B cell (primary cell): ENCODE measurements at regions not wholly inside any gene's neighbourhood (a gene's known extent, or its start where the extent isn't known, plus 50 kb on each side); places are given as distances from the start of the nearest gene placed in this dataset.
"Not testable (repeated sequence)": the region's sequence is repeated elsewhere in the genome, so short reads cannot be mapped to it uniquely, and the experiment has no call there.

Experiments used
- ATAC-seq: fragments of 200-7000 bp; cut with Tn5 transposase; one replicate; pipeline ENCODE4 v1.10.0; 2021; ENCODE audit warnings: low read depth, mild to moderate bottlenecking, moderate number of reproducible peaks, moderate library complexity
- CTCF ChIA-PET: fragments of 350-600 bp; sonication (Branson Sonifier 250); formaldehyde crosslinking; loops from one replicate; lab custom pipeline; 2021; ENCODE audit warnings: antibody characterized with exemption, inconsistent platforms; lab: Charles Lee
- POLR2A ChIA-PET: fragments of 350-600 bp; sonication (Branson Sonifier 250); formaldehyde crosslinking; loops from one replicate; lab custom pipeline; 2021; ENCODE audit warnings: antibody characterized with exemption; lab: Charles Lee
- DNase-seq: peaks from one replicate; pipeline ENCODE4 v3.0.0; 2013
- H2AFZ ChIP-seq: 2 replicates; pipeline ENCODE4 v1.6.1; 2012; ENCODE audit warnings: mild to moderate bottlenecking, low read depth, low read length; ENCODE audit not compliant: insufficient read depth, poor library complexity, severe bottlenecking
- H3K27ac ChIP-seq, 2 donors: 1 replicate in 1 of 2; 2 replicates in 1 of 2; pipeline ENCODE4 v1.5.1; 2012 to 2013; ENCODE audit warnings: low read length in 2 of 2, mild to moderate bottlenecking in 2 of 2, moderate library complexity in 1 of 2
- H3K27me3 ChIP-seq, 4 experiments: fragments of 200-600 bp in 1 of 4; sonication (generic) in 1 of 4; replicated peaks in 1 of 4; 1 replicate in 2 of 4; 2 replicates in 2 of 4; pipeline versions ENCODE4 v1.6.1 to v1.7.0; 2013 to 2016; ENCODE audit warnings: low read length in 3 of 4, mild to moderate bottlenecking in 2 of 4, mixed read lengths in 1 of 4, moderate library complexity in 1 of 4; ENCODE audit not compliant: insufficient read depth in 4 of 4, control insufficient read depth in 3 of 4; ENCODE audit errors: control extremely low read depth in 1 of 4
- H3K36me3 ChIP-seq, 2 experiments: replicated peaks in 1 of 2; 1 replicate in 1 of 2; 2 replicates in 1 of 2; pipeline versions ENCODE4 v1.6.1 to v1.7.1; 2013; ENCODE audit warnings: low read length in 1 of 2; ENCODE audit not compliant: insufficient read depth in 2 of 2, control insufficient read depth in 1 of 2; ENCODE audit errors: control extremely low read depth in 1 of 2, extremely low read depth in 1 of 2
- H3K4me1 ChIP-seq, 2 donors: fragments of 200-600 bp in 1 of 2; sonication (generic) in 1 of 2; 1 replicate in 1 of 2; 2 replicates in 1 of 2; pipeline versions ENCODE4 v1.5.1 to v1.6.1; 2013 to 2017; ENCODE audit warnings: low read length in 2 of 2; ENCODE audit not compliant: control insufficient read depth in 2 of 2, insufficient read depth in 2 of 2
- H3K4me2 ChIP-seq: replicated peaks from 2 replicates; pipeline ENCODE3; 2012; ENCODE audit warnings: mild to moderate bottlenecking, low read depth, low read length; ENCODE audit not compliant: poor library complexity, severe bottlenecking
- H3K4me3 ChIP-seq, 5 experiments: fragments of 200-600 bp in 1 of 5; sonication (generic) in 1 of 5; 1 replicate in 3 of 5; 2 replicates in 2 of 5; pipeline versions ENCODE4 v1.5.1 to v1.7.0; 2011 to 2016; ENCODE audit warnings: low read length in 4 of 5, mild to moderate bottlenecking in 4 of 5, low read depth in 2 of 5, control low read depth in 1 of 5, moderate library complexity in 1 of 5; ENCODE audit not compliant: insufficient read depth in 1 of 5; ENCODE audit errors: control extremely low read depth in 1 of 5, extremely low read depth in 1 of 5
- H3K79me2 ChIP-seq: fragments of 200-600 bp; sonication (generic); one replicate; pipeline ENCODE4 v1.6.0; 2016; ENCODE audit warnings: low read length; ENCODE audit not compliant: control insufficient read depth, insufficient read depth
- H3K9ac ChIP-seq: fragments of 200-600 bp; sonication (generic); 2 replicates; pipeline ENCODE4 v1.6.1; 2017; ENCODE audit warnings: mild to moderate bottlenecking, low read length, moderate library complexity
- H3K9me3 ChIP-seq, 3 donors: one replicate each; pipeline versions ENCODE4 v1.6.1 to v1.7.1; 2013; ENCODE audit warnings: low read length in 2 of 3; ENCODE audit not compliant: control insufficient read depth in 2 of 3, insufficient read depth in 1 of 3; ENCODE audit errors: control extremely low read depth in 1 of 3
- H4K20me1 ChIP-seq: 2 replicates; pipeline ENCODE4 v1.6.0; 2012; ENCODE audit warnings: mild to moderate bottlenecking, low read length; ENCODE audit not compliant: insufficient read depth, control insufficient read depth, poor library complexity, severe bottlenecking
- H3K27ac Mint-ChIP-seq: one replicate; pipeline ENCODE4 v1.8.0; 2021; ENCODE audit warnings: mixed read lengths
- H3K27me3 Mint-ChIP-seq: one replicate; pipeline ENCODE4 v1.8.0; 2021; ENCODE audit warnings: mixed read lengths
- H3K4me1 Mint-ChIP-seq: one replicate; pipeline ENCODE4 v1.8.0; 2021; ENCODE audit warnings: mixed read lengths
- H3K4me3 Mint-ChIP-seq: one replicate; pipeline ENCODE4 v1.8.0; 2021; ENCODE audit warnings: mixed read lengths
- H3K9me3 Mint-ChIP-seq: one replicate; pipeline ENCODE4 v1.8.0; 2022; ENCODE audit warnings: mixed read lengths; ENCODE audit not compliant: insufficient read depth
- EZH2 ChIP-seq: IDR thresholded peaks from 2 replicates; pipeline ENCODE4 v1.6.1; 2012; ENCODE audit warnings: borderline replicate concordance, low read depth, mild to moderate bottlenecking, moderate library complexity, low read length; ENCODE audit not compliant: insufficient read depth, poor library complexity, severe bottlenecking
- WGBS: methylation state at CpG from one replicate; pipeline ENCODE4 v1.1.5; 2013; ENCODE audit warnings: missing lambda C conversion rate; ENCODE audit not compliant: insufficient coverage; 5-methylcytosine and 5-hydroxymethylcytosine counted together
- intact Hi-C: fragments of 100-400 bp; cut with micrococcal nuclease; formaldehyde crosslinking; loops from one replicate; pipeline ENCODE4 v1.10.0; 2022
- TF ChIP-seq, protein P1 (sequence below): fragments of 200-600 bp; IDR thresholded peaks from one replicate; pipeline ENCODE4 v1.8.0; 2022; ENCODE audit warnings: antibody characterized with exemption, mild to moderate bottlenecking

DNA sequence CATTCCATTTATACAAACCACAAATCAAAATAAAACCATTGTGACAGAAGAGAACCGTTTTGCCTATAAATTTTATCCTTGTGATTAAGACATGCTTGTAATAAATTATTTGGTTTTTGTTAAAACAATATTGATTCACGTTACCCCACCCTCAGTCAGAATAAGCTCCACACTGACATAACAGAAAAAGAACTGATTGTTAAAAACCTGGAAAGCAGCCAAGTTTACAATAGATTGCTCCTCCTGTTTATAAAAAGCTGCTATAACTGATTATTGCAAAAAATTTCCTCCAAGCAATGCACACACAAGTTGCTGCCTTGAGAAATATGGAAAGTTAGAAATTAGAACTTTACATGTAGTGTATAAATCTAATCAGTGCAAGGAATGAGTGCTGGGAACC, 263.5 kb downstream of the SETD4 start:
- Histone ChIP-seq H3K4me1 (no peaks in the 10 kb centered on the region), H3K27me3 (peaks cover 0 to 7% (median 1%) of the 10 kb centered on the region in 4 experiments), H2AFZ (no peak overlapping the region), H3K4me3 (no peak overlapping the region), H3K79me2 (no peaks in the 10 kb centered on the region), H3K36me3 (no peaks in the 10 kb centered on the region), H3K27ac (no peak overlapping the region), H3K4me2 (no peak overlapping the region), H3K9ac (no peak overlapping the region), H4K20me1 (no peaks in the 10 kb centered on the region), H3K9me3 (peaks cover 0 to 8% (median 0%) of the 10 kb centered on the region in 3 donors)
- ATAC-seq (no peak), DNase-seq (no peak)
- H3K27ac Mint-ChIP-seq, result no peak overlapping the region
- no peak for TF ChIP-seq EZH2
- TF ChIP-seq, protein P1, sequence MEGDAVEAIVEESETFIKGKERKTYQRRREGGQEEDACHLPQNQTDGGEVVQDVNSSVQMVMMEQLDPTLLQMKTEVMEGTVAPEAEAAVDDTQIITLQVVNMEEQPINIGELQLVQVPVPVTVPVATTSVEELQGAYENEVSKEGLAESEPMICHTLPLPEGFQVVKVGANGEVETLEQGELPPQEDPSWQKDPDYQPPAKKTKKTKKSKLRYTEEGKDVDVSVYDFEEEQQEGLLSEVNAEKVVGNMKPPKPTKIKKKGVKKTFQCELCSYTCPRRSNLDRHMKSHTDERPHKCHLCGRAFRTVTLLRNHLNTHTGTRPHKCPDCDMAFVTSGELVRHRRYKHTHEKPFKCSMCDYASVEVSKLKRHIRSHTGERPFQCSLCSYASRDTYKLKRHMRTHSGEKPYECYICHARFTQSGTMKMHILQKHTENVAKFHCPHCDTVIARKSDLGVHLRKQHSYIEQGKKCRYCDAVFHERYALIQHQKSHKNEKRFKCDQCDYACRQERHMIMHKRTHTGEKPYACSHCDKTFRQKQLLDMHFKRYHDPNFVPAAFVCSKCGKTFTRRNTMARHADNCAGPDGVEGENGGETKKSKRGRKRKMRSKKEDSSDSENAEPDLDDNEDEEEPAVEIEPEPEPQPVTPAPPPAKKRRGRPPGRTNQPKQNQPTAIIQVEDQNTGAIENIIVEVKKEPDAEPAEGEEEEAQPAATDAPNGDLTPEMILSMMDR, result no peak
- H3K27me3 Mint-ChIP-seq, result peaks cover 36% of the 10 kb centered on the region
- H3K9me3 Mint-ChIP-seq, result peaks cover 4% of the 10 kb centered on the region
- no peak overlapping the region for H3K4me3 Mint-ChIP-seq
- no peaks in the 10 kb centered on the region for H3K4me1 Mint-ChIP-seq
- intact Hi-C loops, result no loop called here
- no CpG with 5 or more reads among the region's 2 CpGs for WGBS
- ChIA-PET POLR2A (no interaction called here), CTCF (no interaction called here)

DNA sequence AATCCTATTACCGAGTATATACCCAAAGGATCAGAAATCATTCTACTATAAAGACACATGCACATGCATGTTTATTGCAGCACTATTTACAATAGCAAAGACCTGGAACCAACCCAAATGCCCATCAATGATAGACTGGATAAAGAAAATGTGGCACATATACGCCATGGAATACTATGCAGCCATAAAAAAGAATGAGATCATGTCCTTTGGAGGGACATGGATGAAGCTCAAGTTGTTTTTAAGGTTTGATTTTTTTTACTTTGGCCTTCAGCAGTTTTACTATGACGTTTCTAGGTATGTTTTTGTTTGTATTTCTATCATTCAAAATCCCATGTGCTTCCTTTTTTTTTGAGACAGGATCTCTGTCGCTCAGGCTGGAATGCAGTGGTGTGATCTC, 265.8 kb downstream of the SETD4 start:
- H3K9ac ChIP-seq, H3K4me1 Mint-ChIP-seq, H3K27ac ChIP-seq, H3K27ac Mint-ChIP-seq, H2AFZ ChIP-seq, H3K79me2 ChIP-seq, ATAC-seq, H3K4me3 Mint-ChIP-seq, H3K4me2 ChIP-seq, H3K4me3 ChIP-seq, H3K27me3 ChIP-seq, H3K9me3 ChIP-seq, H3K36me3 ChIP-seq, H3K9me3 Mint-ChIP-seq, H3K4me1 ChIP-seq, CTCF ChIA-PET, POLR2A ChIA-PET, intact Hi-C loops, DNase-seq, H4K20me1 ChIP-seq: not testable (repeated sequence)
- peaks cover 32% of the 10 kb centered on the region for H3K27me3 Mint-ChIP-seq
- WGBS, result 100% methylated on average over 1 of the region's 4 CpGs
